Smooth muscle cell (in vitro differentiated cells): ENCODE measurements at regions not wholly inside any gene's neighbourhood (a gene's known extent, or its start where the extent isn't known, plus 50 kb on each side); places are given as distances from the start of the nearest gene placed in this dataset.

ENCODE experiments used
- DNase-seq: peaks from one replicate; lab custom pipeline; 2025; ENCODE audit not compliant: unreplicated experiment; lab: John Stamatoyannopoulos, UW
- H2AFZ ChIP-seq: fragments of 200-600 bp; sonication (generic); 2 replicates; pipeline ENCODE4 v1.6.0; 2016; ENCODE audit warnings: antibody characterized with exemption, low read depth, mild to moderate bottlenecking
- H3F3A ChIP-seq: fragments of 200-600 bp; sonication (generic); 2 replicates; pipeline ENCODE4 v1.6.0; 2017; ENCODE audit warnings: antibody characterized with exemption, low read depth
- H3K27ac ChIP-seq: fragments of 200-600 bp; sonication (generic); 2 replicates; pipeline ENCODE4 v1.5.1; 2016; ENCODE audit warnings: low read depth, mild to moderate bottlenecking
- H3K27me3 ChIP-seq: fragments of 200-600 bp; sonication (generic); 2 replicates; pipeline ENCODE4 v1.6.1; 2016; ENCODE audit warnings: low read depth, mild to moderate bottlenecking
- H3K36me3 ChIP-seq: fragments of 200-600 bp; sonication (generic); 2 replicates; pipeline ENCODE4 v1.5.1; 2016; ENCODE audit warnings: low read depth
- H3K4me1 ChIP-seq: fragments of 200-600 bp; sonication (generic); 2 replicates; pipeline ENCODE4 v1.5.1; 2016; ENCODE audit warnings: low read depth
- H3K4me2 ChIP-seq: fragments of 200-600 bp; sonication (generic); 2 replicates; pipeline ENCODE4 v1.6.0; 2016; ENCODE audit warnings: mild to moderate bottlenecking
- H3K4me3 ChIP-seq: fragments of 200-600 bp; sonication (generic); 2 replicates; pipeline ENCODE4 v1.5.1; 2016; ENCODE audit warnings: mild to moderate bottlenecking
- H3K79me2 ChIP-seq: fragments of 200-600 bp; sonication (generic); 2 replicates; pipeline ENCODE4 v1.6.0; 2016; ENCODE audit warnings: low read depth, mild to moderate bottlenecking
- H3K9ac ChIP-seq: fragments of 200-600 bp; sonication (generic); 2 replicates; pipeline ENCODE4 v1.6.0; 2016; ENCODE audit warnings: low read depth
- H3K9me3 ChIP-seq: fragments of 200-600 bp; sonication (generic); replicated peaks from 2 replicates; pipeline ENCODE4 v1.5.1; 2016; ENCODE audit warnings: low read depth
- H4K20me1 ChIP-seq: fragments of 200-600 bp; sonication (generic); 2 replicates; pipeline ENCODE4 v1.6.0; 2016; ENCODE audit warnings: low read depth
- WGBS: methylation state at CpG from one replicate; pipeline ENCODE4 v1.1.7; 2016; ENCODE audit warnings: low lambda C conversion rate; 5-methylcytosine and 5-hydroxymethylcytosine counted together
- TF ChIP-seq, protein P1 (sequence below): fragments of 200-600 bp; sonication (generic); IDR thresholded peaks from 2 replicates; pipeline ENCODE4 v1.5.1; 2017; ENCODE audit warnings: borderline replicate concordance, mild to moderate bottlenecking, antibody characterized with exemption; ENCODE audit not compliant: insufficient read depth, poor library complexity, severe bottlenecking

DNA sequence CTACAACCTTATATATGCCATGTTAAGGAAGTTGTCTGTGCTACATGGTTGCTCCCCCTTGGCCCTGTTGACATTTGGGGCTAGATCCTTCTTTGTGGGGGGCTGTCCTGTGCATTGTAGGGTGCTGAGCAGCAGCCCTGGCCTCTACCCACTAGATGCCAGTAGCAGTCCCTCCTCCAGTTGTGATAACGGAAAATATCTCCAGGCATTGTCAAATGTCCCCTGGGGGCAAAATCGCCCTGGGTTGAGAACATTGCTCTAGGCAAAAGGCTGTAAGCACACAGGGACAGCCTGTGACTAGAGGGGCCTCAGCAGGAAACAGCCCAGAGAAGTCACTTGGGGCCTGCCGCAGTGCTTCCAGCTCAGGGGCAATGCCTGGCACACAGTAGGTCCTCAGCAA is 1100.3 kb downstream of the BCL11B start:
- Histone ChIP-seq H3K4me2 (no peak overlapping the region), H3F3A (no peaks in the 10 kb centered on the region), H3K27ac (no peak overlapping the region), H3K9me3 (no peaks in the 10 kb centered on the region), H3K4me3 (no peak overlapping the region), H2AFZ (no peak overlapping the region), H3K79me2 (no peaks in the 10 kb centered on the region), H3K27me3 (no peaks in the 10 kb centered on the region), H3K4me1 (no peaks in the 10 kb centered on the region), H3K36me3 (no peaks in the 10 kb centered on the region), H4K20me1 (no peaks in the 10 kb centered on the region), H3K9ac (no peak overlapping the region)
- no peak for DNase-seq
- WGBS = 85% methylated on average over 3 of the region's 3 CpGs
- TF ChIP-seq, protein P1, sequence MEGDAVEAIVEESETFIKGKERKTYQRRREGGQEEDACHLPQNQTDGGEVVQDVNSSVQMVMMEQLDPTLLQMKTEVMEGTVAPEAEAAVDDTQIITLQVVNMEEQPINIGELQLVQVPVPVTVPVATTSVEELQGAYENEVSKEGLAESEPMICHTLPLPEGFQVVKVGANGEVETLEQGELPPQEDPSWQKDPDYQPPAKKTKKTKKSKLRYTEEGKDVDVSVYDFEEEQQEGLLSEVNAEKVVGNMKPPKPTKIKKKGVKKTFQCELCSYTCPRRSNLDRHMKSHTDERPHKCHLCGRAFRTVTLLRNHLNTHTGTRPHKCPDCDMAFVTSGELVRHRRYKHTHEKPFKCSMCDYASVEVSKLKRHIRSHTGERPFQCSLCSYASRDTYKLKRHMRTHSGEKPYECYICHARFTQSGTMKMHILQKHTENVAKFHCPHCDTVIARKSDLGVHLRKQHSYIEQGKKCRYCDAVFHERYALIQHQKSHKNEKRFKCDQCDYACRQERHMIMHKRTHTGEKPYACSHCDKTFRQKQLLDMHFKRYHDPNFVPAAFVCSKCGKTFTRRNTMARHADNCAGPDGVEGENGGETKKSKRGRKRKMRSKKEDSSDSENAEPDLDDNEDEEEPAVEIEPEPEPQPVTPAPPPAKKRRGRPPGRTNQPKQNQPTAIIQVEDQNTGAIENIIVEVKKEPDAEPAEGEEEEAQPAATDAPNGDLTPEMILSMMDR = no peak

DNA sequence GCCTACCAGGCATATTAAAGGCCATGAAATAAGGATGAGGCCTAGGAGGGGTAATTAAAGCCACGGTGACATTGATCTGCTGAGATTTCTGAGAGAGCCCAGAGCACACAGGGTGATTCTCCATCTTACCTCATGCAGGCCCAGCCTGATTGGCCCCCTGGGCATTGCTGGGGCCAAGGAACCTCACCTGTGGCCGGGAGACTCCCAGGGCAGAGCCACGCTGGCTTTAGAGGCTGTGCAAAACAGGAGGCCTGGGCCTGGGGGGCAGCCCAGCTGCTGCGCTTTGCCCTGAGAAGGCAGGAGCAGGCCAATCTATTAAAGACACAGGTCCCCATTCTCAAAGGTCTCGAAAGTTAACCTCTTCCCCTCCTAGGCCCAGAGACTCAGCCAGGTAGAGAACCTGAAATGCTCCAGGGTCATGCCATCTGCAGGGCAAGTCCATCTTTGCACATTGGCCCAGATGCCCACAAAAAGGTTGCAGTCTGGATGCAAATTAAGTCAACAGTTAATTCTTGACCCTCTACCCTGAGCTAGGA is 1099.7 kb downstream of the BCL11B start:
- no peak overlapping the region for H3K27ac ChIP-seq
- no peak for DNase-seq
- no peaks in the 10 kb centered on the region for H3F3A ChIP-seq
- no peaks in the 10 kb centered on the region for H3K4me1 ChIP-seq
- WGBS = 87% methylated on average over 5 of the region's 5 CpGs
- H2AFZ ChIP-seq = no peak overlapping the region
- no peak overlapping the region for H3K9ac ChIP-seq
- no peaks in the 10 kb centered on the region for H3K79me2 ChIP-seq
- no peak overlapping the region for H3K4me2 ChIP-seq
- H4K20me1 ChIP-seq = no peaks in the 10 kb centered on the region
- H3K27me3 ChIP-seq = no peaks in the 10 kb centered on the region
- TF ChIP-seq, protein P1 = no peak
- H3K4me3 ChIP-seq = no peak overlapping the region
- H3K36me3 ChIP-seq = no peaks in the 10 kb centered on the region
- no peaks in the 10 kb centered on the region for H3K9me3 ChIP-seq

DNA sequence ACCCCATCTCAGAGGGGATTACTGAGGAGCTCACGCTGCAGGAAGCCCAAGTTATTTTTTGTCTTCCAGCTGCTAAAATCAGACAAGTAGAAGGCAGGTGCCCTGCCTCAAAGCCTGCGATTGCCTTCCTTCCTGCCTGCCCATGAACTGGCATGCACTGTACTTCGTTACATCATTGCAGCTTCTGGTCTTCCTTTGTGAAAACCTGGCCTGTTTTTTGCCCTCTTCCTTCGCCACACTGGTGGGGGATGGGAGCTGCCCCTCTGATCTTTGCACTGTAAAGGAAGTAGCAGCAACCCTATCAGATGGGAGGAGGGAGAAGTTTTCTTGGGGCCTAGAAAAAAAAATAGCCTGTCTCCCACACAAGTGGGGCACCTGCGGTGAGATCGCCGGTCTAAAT is 1098.7 kb downstream of the BCL11B start:
- H2AFZ ChIP-seq = no peak overlapping the region
- H3K4me1 ChIP-seq = no peaks in the 10 kb centered on the region
- no peak overlapping the region for H3K4me2 ChIP-seq
- no peak overlapping the region for H3K27ac ChIP-seq
- H4K20me1 ChIP-seq = no peaks in the 10 kb centered on the region
- DNase-seq = no peak
- no peaks in the 10 kb centered on the region for H3K36me3 ChIP-seq
- no peaks in the 10 kb centered on the region for H3F3A ChIP-seq
- TF ChIP-seq, protein P1 = no peak
- H3K27me3 ChIP-seq = no peaks in the 10 kb centered on the region
- no peak overlapping the region for H3K4me3 ChIP-seq
- no peaks in the 10 kb centered on the region for H3K79me2 ChIP-seq
- H3K9ac ChIP-seq = no peak overlapping the region
- H3K9me3 ChIP-seq = no peaks in the 10 kb centered on the region
- 76% methylated on average over 7 of the region's 7 CpGs for WGBS

DNA sequence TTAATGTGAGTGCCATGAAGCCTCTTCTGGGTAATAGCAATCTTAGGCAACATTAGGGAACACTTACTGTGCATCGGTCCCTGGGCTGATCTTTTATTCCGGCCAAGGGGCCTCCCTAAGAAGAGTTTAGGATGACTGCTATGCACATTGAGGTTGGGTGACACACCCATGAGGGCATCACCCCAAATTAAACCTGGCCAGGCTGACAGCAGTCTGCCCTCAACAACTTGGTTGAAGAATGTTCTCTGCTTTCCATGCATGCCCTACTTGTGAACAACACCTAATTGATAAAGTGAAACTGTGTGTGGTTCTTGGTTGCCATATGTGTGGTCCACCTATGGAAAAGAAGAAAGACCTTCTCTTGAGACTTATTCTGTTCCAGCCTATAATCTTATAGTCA is 1098.0 kb downstream of the BCL11B start:
- no peak for DNase-seq
- Histone ChIP-seq H3K36me3 (no peaks in the 10 kb centered on the region), H3K4me1 (no peaks in the 10 kb centered on the region), H3K4me3 (no peak overlapping the region), H3K4me2 (no peak overlapping the region), H3K9me3 (no peaks in the 10 kb centered on the region), H3K9ac (no peak overlapping the region), H2AFZ (no peak overlapping the region), H4K20me1 (no peaks in the 10 kb centered on the region), H3F3A (no peaks in the 10 kb centered on the region), H3K79me2 (no peaks in the 10 kb centered on the region), H3K27me3 (no peaks in the 10 kb centered on the region), H3K27ac (no peak overlapping the region)
- WGBS = 95% methylated on average over 2 of the region's 2 CpGs
- TF ChIP-seq, protein P1 = no peak
